HG03558 (cell line): ENCODE measurements at regions not wholly inside any gene's neighbourhood (a gene's known extent, or its start where the extent isn't known, plus 50 kb on each side); places are given as distances from the start of the nearest gene placed in this dataset.
A peak's percentile ranks its signal among the peaks of the same experiment; 100 is the strongest.

Experiments used
- ATAC-seq: cut with Tn5 transposase; IDR thresholded peaks from one replicate; pipeline ENCODE4 v1.9.1; 2021; ENCODE audit warnings: moderate number of reproducible peaks; ENCODE audit not compliant: unreplicated experiment; ENCODE audit errors: extremely low read depth

DNA sequence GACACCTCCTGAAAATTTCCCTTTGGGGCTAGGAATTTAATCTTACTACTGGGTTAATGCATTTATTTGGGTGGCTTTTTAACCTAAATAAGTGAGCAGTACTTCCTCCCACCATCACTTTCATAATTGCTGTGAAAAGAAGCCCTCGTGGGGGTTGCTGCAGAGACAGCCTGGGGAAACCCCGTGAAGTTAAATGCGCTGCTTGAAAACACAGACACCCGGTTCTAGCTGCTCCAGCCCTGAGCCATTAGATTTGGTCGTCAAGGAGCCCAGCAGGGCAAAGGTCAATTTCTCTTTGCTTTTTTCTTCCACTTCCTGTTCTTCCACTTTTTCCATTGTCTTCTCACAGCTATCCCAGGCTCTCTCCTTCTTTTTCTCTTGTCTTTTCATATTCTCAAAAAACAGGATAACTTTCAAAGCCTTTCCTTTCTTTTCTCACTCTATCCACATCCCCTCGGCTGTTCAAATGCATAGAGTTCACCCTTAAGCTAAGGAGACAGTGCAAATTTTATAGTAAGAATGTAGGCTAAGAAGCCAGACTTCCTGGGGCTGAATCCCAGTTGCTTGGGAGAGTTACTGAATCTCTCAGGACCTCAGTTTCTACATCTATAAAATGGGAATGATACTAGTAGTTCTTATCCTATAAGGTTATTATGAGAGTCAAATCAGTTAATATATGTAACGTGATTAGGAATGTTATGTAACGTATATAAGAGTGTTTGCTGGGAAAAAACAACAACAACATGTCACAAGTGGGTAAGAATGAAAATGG, 91.5 kb upstream of the ZNF827 start:
- ATAC-seq, result peak; percentile 59

DNA sequence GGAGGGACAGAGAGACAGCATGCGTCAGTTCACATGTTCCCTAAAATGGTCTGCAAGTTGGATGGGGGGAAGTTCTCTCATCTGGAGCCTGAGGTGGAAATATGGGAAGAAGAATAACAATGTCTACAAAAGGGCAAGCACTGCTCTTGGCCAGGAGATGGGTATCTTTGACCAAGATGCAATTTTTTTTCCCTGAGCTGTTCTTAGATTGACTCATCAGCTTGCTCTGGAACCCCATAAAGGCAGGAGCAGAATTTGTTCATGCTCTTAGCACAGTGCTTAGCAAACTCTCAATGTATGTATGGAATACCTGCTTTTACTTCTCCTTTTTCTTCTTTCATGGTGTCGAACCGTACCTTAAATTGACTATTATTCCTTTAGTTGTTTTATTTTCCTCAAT, 90.5 kb upstream of the ZNF827 start:
- ATAC-seq, result peak; percentile 60

DNA sequence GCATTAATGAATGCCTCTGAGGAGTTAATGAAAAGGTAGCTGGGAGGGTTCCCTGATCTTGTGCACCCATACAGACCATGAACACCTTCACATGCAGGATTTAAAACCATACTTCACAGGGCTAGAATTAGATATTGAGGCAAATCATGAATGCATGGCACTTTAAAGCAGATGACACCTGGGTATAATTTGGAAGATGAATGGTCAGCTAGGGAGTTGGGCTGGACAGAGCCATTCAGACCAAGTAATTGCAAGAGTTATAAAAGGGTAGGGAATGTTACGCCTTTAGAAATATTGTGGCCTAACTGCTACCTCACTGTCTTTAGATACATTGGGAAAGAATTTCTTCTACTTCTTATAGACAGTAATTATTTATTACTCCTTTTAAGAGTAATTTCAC, 89.1 kb upstream of the ZNF827 start:
- no peak for ATAC-seq

- ATAC-seq, result peak; percentile 94
Observed at GRCh38 chr4:146023334-146023967, 84.8 kb upstream of the ZNF827 start.

DNA sequence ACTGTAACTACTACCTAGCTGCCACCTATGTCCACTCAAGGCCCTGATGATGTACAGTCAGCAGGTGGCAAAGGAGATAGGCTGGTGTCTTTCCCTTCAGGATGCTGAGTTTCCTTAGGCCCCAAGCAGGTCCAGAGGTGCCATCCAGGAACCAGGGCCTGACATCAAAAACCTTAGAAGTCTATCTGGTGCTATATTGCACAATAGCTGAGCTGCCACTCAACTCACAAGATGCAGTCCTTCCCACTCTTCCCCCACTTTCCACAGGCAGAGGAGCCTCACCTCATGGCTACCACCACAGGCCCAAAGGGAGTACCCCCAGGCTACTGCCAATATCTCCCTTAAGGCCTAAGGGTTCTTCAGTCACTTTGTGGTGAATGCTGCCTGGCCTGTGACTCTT, 83.9 kb upstream of the ZNF827 start:
- ATAC-seq, result no peak

- ATAC-seq, result no peak
Observed at GRCh38 chr4:146018247-146018646, 79.6 kb upstream of the ZNF827 start.

DNA sequence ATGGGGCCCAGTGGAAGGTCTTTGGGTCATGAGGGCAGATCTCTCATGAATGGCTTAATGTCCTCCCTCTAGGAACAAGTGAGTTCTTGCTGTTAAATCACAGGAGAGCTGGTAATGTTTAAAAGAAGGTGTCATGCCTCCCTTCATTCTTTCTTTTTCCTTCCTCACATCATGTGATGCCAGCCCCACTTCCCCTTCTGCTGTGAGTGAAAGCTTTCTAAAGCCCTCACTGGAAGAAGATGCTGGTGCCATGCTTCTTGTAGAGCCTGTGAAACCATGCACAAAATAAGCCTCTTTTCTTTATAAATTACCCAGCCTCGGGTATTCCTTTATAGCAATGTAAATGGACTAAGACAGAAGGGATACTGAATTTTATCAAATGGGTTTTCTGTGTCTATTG, 66.1 kb upstream of the ZNF827 start:
- ATAC-seq, result no peak

GRCh38 chr4:145988628-145989027, 50.0 kb upstream of the ZNF827 start:
- no peak for ATAC-seq
